Astrocyte (in vitro differentiated cells and primary cell): ENCODE measurements at regions not wholly inside any gene's neighbourhood (a gene's known extent, or its start where the extent isn't known, plus 50 kb on each side); places are given as distances from the start of the nearest gene placed in this dataset.

Source experiments
- CTCF ChIP-seq: IDR thresholded peaks from 2 replicates; pipeline ENCODE4 v1.5.1; 2011; ENCODE audit warnings: low read depth, mild to moderate bottlenecking, inconsistent platforms, low read length, moderate library complexity; ENCODE audit not compliant: insufficient read depth
- EZH2 ChIP-seq: IDR thresholded peaks from 2 replicates; pipeline ENCODE4 v1.6.1; 2012; ENCODE audit warnings: mild to moderate bottlenecking, low read length, inconsistent platforms; ENCODE audit not compliant: insufficient read depth

- TF ChIP-seq EZH2 (no peak), CTCF (no peak)
These were observed 572.6 kb downstream of the IPMK start for GRCh38 chr10:57694956-57695608.
